Fibroblast of lung (primary cell): ENCODE measurements at regions not wholly inside any gene's neighbourhood (a gene's known extent, or its start where the extent isn't known, plus 50 kb on each side); places are given as distances from the start of the nearest gene placed in this dataset.

Experiments
- CTCF ChIP-seq, 2 donors: IDR thresholded peaks in 1 of 2; conservative IDR thresholded peaks in 1 of 2; 1 replicate in 1 of 2; 2 replicates in 1 of 2; pipeline ENCODE4 v1.5.1; 2011 to 2012; ENCODE audit warnings: low read length in 2 of 2, control low read depth in 1 of 2, inconsistent platforms in 1 of 2, low read depth in 1 of 2, mild to moderate bottlenecking in 1 of 2
- EZH2 ChIP-seq: IDR thresholded peaks from 2 replicates; pipeline ENCODE4 v1.5.1; 2012; ENCODE audit warnings: low read length, control low read depth, mild to moderate bottlenecking; ENCODE audit errors: missing control alignments

DNA sequence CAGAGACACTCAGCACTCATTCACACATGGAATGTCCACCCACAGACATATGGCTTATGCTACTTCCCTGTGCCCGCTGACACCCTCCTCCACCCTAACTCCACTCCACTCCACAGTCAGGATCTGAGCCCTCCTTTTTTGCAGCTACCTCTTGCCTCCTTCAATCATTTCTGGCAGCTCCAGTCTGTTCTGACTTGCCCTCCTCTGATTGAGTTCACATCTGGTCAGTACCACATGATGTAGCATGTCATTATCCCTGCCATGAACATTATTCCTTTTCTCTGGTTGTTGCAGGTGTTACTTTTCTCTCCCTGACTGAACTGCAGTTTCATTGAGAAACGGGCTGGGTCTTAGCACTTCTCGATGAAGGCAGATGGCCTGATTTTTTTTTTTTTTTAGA is 130.1 kb upstream of the EGR2 start:
- no peak for TF ChIP-seq CTCF (conservative IDR thresholded peaks at IDR 0.05 in 1 of 2, IDR thresholded peaks at IDR 0.05 in 1 of 2; ENCODE audit: low read depth in 1 of 2, low read length in 2 of 2)
- no peak for TF ChIP-seq EZH2
